DMS53 treated with DMSO at 0.1 percent for 48 hours (cell line): ENCODE measurements at regions not wholly inside any gene's neighbourhood (a gene's known extent, or its start where the extent isn't known, plus 50 kb on each side); places are given as distances from the start of the nearest gene placed in this dataset.

ENCODE experiments used
- DNase-seq: peaks from one replicate; lab custom pipeline; 2025; ENCODE audit not compliant: unreplicated experiment; lab: John Stamatoyannopoulos, UW

GRCh38 chr14:39939023-39939422 lies 506.8 kb upstream of the FBXO33 start:
- no peak for DNase-seq

GRCh38 chr14:39912192-39913100 lies 480.2 kb upstream of the FBXO33 start:
- no peak for DNase-seq

- no peak for DNase-seq
Observed at GRCh38 chr14:39897657-39898056, 465.4 kb upstream of the FBXO33 start.

GRCh38 chr14:39890026-39890425 lies 457.8 kb upstream of the FBXO33 start:
- DNase-seq = no peak

GRCh38 chr14:39884091-39884490 lies 451.9 kb upstream of the FBXO33 start:
- no peak for DNase-seq

GRCh38 chr14:39880965-39881364 lies 448.7 kb upstream of the FBXO33 start:
- DNase-seq = no peak

- DNase-seq = no peak
Observed at GRCh38 chr14:39880106-39880695, 448.0 kb upstream of the FBXO33 start.

GRCh38 chr14:39877577-39878190 lies 445.5 kb upstream of the FBXO33 start:
- DNase-seq = no peak

GRCh38 chr14:39876916-39877315 lies 444.7 kb upstream of the FBXO33 start:
- DNase-seq = no peak

- DNase-seq = no peak
Observed at GRCh38 chr14:39875028-39875427, 442.8 kb upstream of the FBXO33 start.

- DNase-seq = no peak
Observed at GRCh38 chr14:39873791-39874190, 441.6 kb upstream of the FBXO33 start.

- no peak for DNase-seq
Observed at GRCh38 chr14:39868949-39869348, 436.7 kb upstream of the FBXO33 start.

- no peak for DNase-seq
Observed at GRCh38 chr14:39868251-39868650, 436.0 kb upstream of the FBXO33 start.

GRCh38 chr14:39863441-39863840 lies 431.2 kb upstream of the FBXO33 start:
- no peak for DNase-seq

- no peak for DNase-seq
Observed at GRCh38 chr14:39861696-39862095, 429.5 kb upstream of the FBXO33 start.

GRCh38 chr14:39861229-39861600 lies 429.0 kb upstream of the FBXO33 start:
- DNase-seq = no peak

GRCh38 chr14:39860596-39861228 lies 428.5 kb upstream of the FBXO33 start:
- DNase-seq = no peak

- DNase-seq = no peak
Observed at GRCh38 chr14:39859314-39859713, 427.1 kb upstream of the FBXO33 start.

GRCh38 chr14:39857376-39858055 lies 425.3 kb upstream of the FBXO33 start:
- DNase-seq = no peak

GRCh38 chr14:39853441-39853840 lies 421.2 kb upstream of the FBXO33 start:
- DNase-seq = no peak

- DNase-seq = no peak
Observed at GRCh38 chr14:39851202-39851601, 419.0 kb upstream of the FBXO33 start.
